ENCODE measurements at regions not wholly inside any gene's neighbourhood (a gene's known extent, or its start where the extent isn't known, plus 50 kb on each side); places are given as distances from the start of the nearest gene placed in this dataset.

- TF ChIP-seq CTCF (IDR thresholded peaks at IDR 0.05): no peak
- TF ChIP-seq POLR2A (IDR thresholded peaks at IDR 0.05): no peak
- Histone ChIP-seq H3K27me3 (no peaks in the 10 kb centered on the region), H3K36me3 (no peaks in the 10 kb centered on the region), H3K27ac (no peak overlapping the region), H3K4me3 (no peak overlapping the region), H3K4me1 (peaks cover 0 to 8% (median 0%) of the 10 kb centered on the region in 12 donors), H3K9me3 (no peaks in the 10 kb centered on the region)
- intact Hi-C loops (cut with DNase I): no loop called here
- WGBS, 4 donors: 61 to 76% (median 64%) methylated on average over 4 of the region's 4 CpGs
- DNase-seq (no peak), ATAC-seq (no peak)
These were observed 72.6 kb downstream of the UCHL1 start for GRCh38 chr4:41329361-41329760.

GRCh38 chr4:41331224-41331623 lies 74.5 kb downstream of the UCHL1 start:
- intact Hi-C loops (cut with DNase I): no loop called here
- no peak for ATAC-seq
- 7 to 23% (median 8%) methylated on average over 2 of the region's 2 CpGs for WGBS, 4 donors

GRCh38 chr4:41332510-41333054 lies 75.9 kb downstream of the UCHL1 start:
- TF ChIP-seq CTCF (IDR thresholded peaks at IDR 0.05): no peak
- no peak for TF ChIP-seq POLR2A (IDR thresholded peaks at IDR 0.05)

More at GRCh38 chr4:41331224-41331623, 74.5 kb downstream of the UCHL1 start:
- DNase-seq: no peak
- Histone ChIP-seq H3K4me3 (no peak overlapping the region), H3K27me3 (no peaks in the 10 kb centered on the region), H3K36me3 (no peaks in the 10 kb centered on the region), H3K27ac (no peak overlapping the region), H3K9me3 (no peaks in the 10 kb centered on the region), H3K4me1 (peaks cover 0 to 8% (median 0%) of the 10 kb centered on the region in 12 donors)
- TF ChIP-seq POLR2A (IDR thresholded peaks at IDR 0.05): no peak
- no peak for TF ChIP-seq CTCF (IDR thresholded peaks at IDR 0.05)

GRCh38 chr4:41334182-41334581 lies 77.5 kb downstream of the UCHL1 start:
- DNase-seq (no peak), ATAC-seq (no peak)
- 88 to 95% (median 93%) methylated on average over 2 of the region's 2 CpGs for WGBS, 4 donors
- Histone ChIP-seq H3K4me1 (peaks cover 0 to 5% (median 0%) of the 10 kb centered on the region in 12 donors), H3K27ac (no peak overlapping the region), H3K27me3 (no peaks in the 10 kb centered on the region), H3K36me3 (no peaks in the 10 kb centered on the region), H3K9me3 (peaks cover 0 to 3% (median 0%) of the 10 kb centered on the region in 12 donors), H3K4me3 (no peak overlapping the region)
- intact Hi-C loops (cut with DNase I): no loop called here
- TF ChIP-seq CTCF (IDR thresholded peaks at IDR 0.05): no peak
- no peak for TF ChIP-seq POLR2A (IDR thresholded peaks at IDR 0.05)

More at GRCh38 chr4:41332510-41333054, 75.9 kb downstream of the UCHL1 start:
- intact Hi-C loops (cut with DNase I): no loop called here
- Histone ChIP-seq H3K4me3 (no peak overlapping the region), H3K27me3 (no peaks in the 10 kb centered on the region), H3K4me1 (peaks cover 0 to 8% (median 0%) of the 10 kb centered on the region in 12 donors), H3K36me3 (no peaks in the 10 kb centered on the region), H3K27ac (no peak overlapping the region), H3K9me3 (no peaks in the 10 kb centered on the region)
- ATAC-seq (no peak), DNase-seq (no peak)
- 62 to 94% (median 63%) methylated on average over 3 of the region's 3 CpGs for WGBS, 4 donors

All from heart left ventricle (tissue), 16 donors.